Panc1 (cell line): ENCODE measurements at regions not wholly inside any gene's neighbourhood (a gene's known extent, or its start where the extent isn't known, plus 50 kb on each side); places are given as distances from the start of the nearest gene placed in this dataset.

Experiments used
- ATAC-seq: fragments of 200-7000 bp; cut with Tn5 transposase; 2 replicates; pipeline ENCODE4 v1.9.1; 2020; ENCODE audit warnings: mild to moderate bottlenecking, moderate library complexity
- BruUV-seq: library from RNA; stranded (reverse); fragments of 400-500 nt; replicated peaks from 2 replicates; lab custom pipeline; 2021; lab: Mats Ljungman, UMichigan
- CTCF ChIA-PET: fragments of 300-600 bp; sonication (Branson Sonifier 250); formaldehyde crosslinking; loops from one replicate; lab custom pipeline; 2022; ENCODE audit warnings: antibody characterized with exemption; lab: Charles Lee
- POLR2A ChIA-PET: fragments of 300-600 bp; sonication (Branson Sonifier 250); formaldehyde crosslinking; loops from one replicate; lab custom pipeline; 2022; ENCODE audit warnings: antibody characterized with exemption; lab: Charles Lee
- DNase-seq: peaks from one replicate; pipeline ENCODE4 v3.0.0-alpha.2; 2010; ENCODE audit warnings: low read depth, low spot score
- H3K27ac ChIP-seq: 2 replicates; pipeline ENCODE4 v1.5.1; 2011; ENCODE audit warnings: mild to moderate bottlenecking, low read length, inconsistent platforms
- H3K27me3 ChIP-seq: fragments of 200-500 bp; sonication (Bioruptor generic); 2 replicates; pipeline ENCODE4 v1.6.0; 2014; ENCODE audit warnings: low read length, inconsistent platforms; ENCODE audit not compliant: control insufficient read depth, insufficient read depth
- H3K36me3 ChIP-seq: fragments of 200-500 bp; sonication (Bioruptor generic); 2 replicates; pipeline ENCODE4 v1.5.1; 2014; ENCODE audit warnings: inconsistent platforms, mild to moderate bottlenecking, low read length, moderate library complexity; ENCODE audit not compliant: control insufficient read depth, insufficient read depth
- H3K4me1 ChIP-seq: 2 replicates; pipeline ENCODE4 v1.5.1; 2011; ENCODE audit warnings: inconsistent platforms, mild to moderate bottlenecking, low read length, moderate library complexity; ENCODE audit not compliant: control insufficient read depth, insufficient read depth
- H3K4me3 ChIP-seq, 2 experiments: 2 replicates each; pipeline ENCODE4 v1.5.1; 2011 to 2012; ENCODE audit warnings: low read depth in 2 of 2, low read length in 2 of 2, mild to moderate bottlenecking in 2 of 2, inconsistent platforms in 1 of 2, moderate library complexity in 1 of 2
- H3K9me3 ChIP-seq: fragments of 200-500 bp; sonication (Bioruptor generic); 2 replicates; pipeline ENCODE4 v1.5.1; 2014; ENCODE audit warnings: low read depth, mild to moderate bottlenecking, inconsistent platforms, low read length, moderate library complexity; ENCODE audit not compliant: control insufficient read depth, insufficient read depth
- POLR2AphosphoS5 ChIP-seq: IDR thresholded peaks from 2 replicates; pipeline ENCODE4 v1.6.1; 2012; ENCODE audit warnings: mild to moderate bottlenecking, low read depth, low read length, moderate library complexity
- REST ChIP-seq, 2 experiments: IDR thresholded peaks; 2 replicates each; pipeline ENCODE4 v1.6.1; 2011 to 2012; ENCODE audit warnings: low read depth in 2 of 2, control low read depth in 1 of 2, low read length in 1 of 2, mild to moderate bottlenecking in 1 of 2, moderate library complexity in 1 of 2; ENCODE audit not compliant: insufficient read depth in 1 of 2
- SIN3A ChIP-seq: IDR thresholded peaks from 2 replicates; pipeline ENCODE4 v1.6.1; 2012; ENCODE audit warnings: low read depth, mild to moderate bottlenecking, low read length, moderate library complexity, borderline replicate concordance; ENCODE audit not compliant: insufficient read depth
- TCF7L2 ChIP-seq: IDR thresholded peaks from 2 replicates; pipeline ENCODE4 v1.6.1; 2011; ENCODE audit warnings: mild to moderate bottlenecking, low read depth, low read length, inconsistent platforms
- in situ Hi-C: cut with HindIII; loops from 2 replicates; pipeline ENCODE4 v1.10.0; 2016; ENCODE audit warnings: low sequenced_read_pairs, low pct_unique_long_range_greater_than_20kb
- intact Hi-C: fragments of 100-400 bp; cut with micrococcal nuclease; formaldehyde crosslinking; loops from one replicate; pipeline ENCODE4 v1.10.0; 2022; ENCODE audit not compliant: unreplicated experiment
- TF ChIP-seq, protein P1 (sequence below): fragments of 450-650 bp; IDR thresholded peaks from 2 replicates; pipeline ENCODE4 v1.5.1; 2017; ENCODE audit warnings: mild to moderate bottlenecking

- Histone ChIP-seq H3K9me3 (no peaks in the 10 kb centered on the region), H3K27me3 (peaks cover 3% of the 10 kb centered on the region; the same call in 1 of the 2 replicates), H3K36me3 (no peaks in the 10 kb centered on the region), H3K4me3 (no peak overlapping the region), H3K27ac (no peak overlapping the region), H3K4me1 (no peaks in the 10 kb centered on the region)
- no TSS peak for BruUV-seq
- DNase-seq (no peak), ATAC-seq (no peak)
- CTCF ChIA-PET, result no interaction called here
- in situ Hi-C loops, result no loop called here
- intact Hi-C loops, result no loop called here
- POLR2A ChIA-PET, result no interaction called here
- no peak for TF ChIP-seq SIN3A
- no peak for TF ChIP-seq POLR2AphosphoS5
- TF ChIP-seq TCF7L2, result no peak
- no peak for TF ChIP-seq REST (IDR thresholded peaks at IDR 0.05; ENCODE audit: insufficient read depth in 1 of 2, low read depth in 2 of 2, low read length in 1 of 2)
- TF ChIP-seq, protein P1, sequence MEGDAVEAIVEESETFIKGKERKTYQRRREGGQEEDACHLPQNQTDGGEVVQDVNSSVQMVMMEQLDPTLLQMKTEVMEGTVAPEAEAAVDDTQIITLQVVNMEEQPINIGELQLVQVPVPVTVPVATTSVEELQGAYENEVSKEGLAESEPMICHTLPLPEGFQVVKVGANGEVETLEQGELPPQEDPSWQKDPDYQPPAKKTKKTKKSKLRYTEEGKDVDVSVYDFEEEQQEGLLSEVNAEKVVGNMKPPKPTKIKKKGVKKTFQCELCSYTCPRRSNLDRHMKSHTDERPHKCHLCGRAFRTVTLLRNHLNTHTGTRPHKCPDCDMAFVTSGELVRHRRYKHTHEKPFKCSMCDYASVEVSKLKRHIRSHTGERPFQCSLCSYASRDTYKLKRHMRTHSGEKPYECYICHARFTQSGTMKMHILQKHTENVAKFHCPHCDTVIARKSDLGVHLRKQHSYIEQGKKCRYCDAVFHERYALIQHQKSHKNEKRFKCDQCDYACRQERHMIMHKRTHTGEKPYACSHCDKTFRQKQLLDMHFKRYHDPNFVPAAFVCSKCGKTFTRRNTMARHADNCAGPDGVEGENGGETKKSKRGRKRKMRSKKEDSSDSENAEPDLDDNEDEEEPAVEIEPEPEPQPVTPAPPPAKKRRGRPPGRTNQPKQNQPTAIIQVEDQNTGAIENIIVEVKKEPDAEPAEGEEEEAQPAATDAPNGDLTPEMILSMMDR, result no peak
Observed at GRCh38 chr14:30499358-30499757, 59.6 kb upstream of the G2E3 start.

GRCh38 chr14:30500222-30500621, 58.7 kb upstream of the G2E3 start:
- DNase-seq (no peak), ATAC-seq (no peak)
- Histone ChIP-seq H3K4me1 (no peaks in the 10 kb centered on the region), H3K27me3 (peaks cover 3% of the 10 kb centered on the region; the same call in 1 of the 2 replicates), H3K27ac (no peak overlapping the region), H3K9me3 (no peaks in the 10 kb centered on the region), H3K36me3 (no peaks in the 10 kb centered on the region), H3K4me3 (no peak overlapping the region)
- intact Hi-C loops, result no loop called here
- TF ChIP-seq TCF7L2, result no peak
- TF ChIP-seq SIN3A, result no peak
- TF ChIP-seq, protein P1, result no peak
- TF ChIP-seq POLR2AphosphoS5, result no peak
- POLR2A ChIA-PET, result no interaction called here
- in situ Hi-C loops, result no loop called here
- no TSS peak for BruUV-seq
- CTCF ChIA-PET, result no interaction called here
